GM12891 (cell line): ENCODE measurements at regions not wholly inside any gene's neighbourhood (a gene's known extent, or its start where the extent isn't known, plus 50 kb on each side); places are given as distances from the start of the nearest gene placed in this dataset.

Experiments used
- POLR2A ChIP-seq: IDR thresholded peaks from 2 replicates; pipeline ENCODE4 v1.6.1; 2011; ENCODE audit warnings: low read depth, low read length, control low read depth
- POLR2AphosphoS5 ChIP-seq: IDR thresholded peaks from 2 replicates; pipeline ENCODE4 v1.6.1; 2011; ENCODE audit warnings: low read depth, low read length, control low read depth
- TAF1 ChIP-seq: IDR thresholded peaks from 2 replicates; pipeline ENCODE4 v1.6.1; 2011; ENCODE audit warnings: low read depth, low read length, control low read depth

DNA sequence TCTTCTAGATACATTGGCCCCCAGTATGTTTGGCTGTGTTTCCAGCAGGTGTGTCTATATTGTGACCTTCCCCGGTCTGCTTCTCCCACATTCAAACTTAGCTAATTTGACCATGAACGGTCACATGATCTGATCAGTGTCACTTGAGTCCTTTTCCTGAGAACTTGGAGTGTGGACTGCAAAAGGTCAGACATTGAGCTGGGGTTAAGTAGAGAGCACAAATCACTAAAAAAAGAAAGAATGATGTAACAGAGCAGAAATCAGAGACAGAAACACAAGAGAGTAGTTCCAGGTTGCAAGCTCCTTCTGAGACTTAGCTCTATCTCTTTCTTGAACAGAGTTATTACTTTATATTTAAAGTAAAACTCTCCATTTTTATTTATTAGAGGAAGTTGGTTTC lies 733.9 kb downstream of the CBLN4 start:
- TF ChIP-seq POLR2AphosphoS5 = no peak
- no peak for TF ChIP-seq TAF1
- no peak for TF ChIP-seq POLR2A
